Endothelial cell of umbilical vein (primary cell): ENCODE measurements at regions not wholly inside any gene's neighbourhood (a gene's known extent, or its start where the extent isn't known, plus 50 kb on each side); places are given as distances from the start of the nearest gene placed in this dataset.

ENCODE experiments used
- BruUV-seq: library from RNA; stranded (reverse); fragments of 400-500 nt; replicated peaks from 2 replicates; lab custom pipeline; 2021; lab: Mats Ljungman, UMichigan
- CTCF ChIA-PET: fragments of 300-600, 350-600 bp; sonication (Branson Sonifier 250); formaldehyde crosslinking; loops from one replicate; lab custom pipeline; 2021; ENCODE audit warnings: antibody characterized with exemption, inconsistent platforms; lab: Charles Lee
- POLR2A ChIA-PET: fragments of 300-600, 350-600 bp; sonication (Branson Sonifier 250); formaldehyde crosslinking; loops from one replicate; lab custom pipeline; 2021; ENCODE audit warnings: antibody characterized with exemption, inconsistent platforms; lab: Charles Lee
- DNase-seq: peaks from one replicate; pipeline ENCODE4 v3.0.0-alpha.2; 2011; ENCODE audit warnings: low read depth, low spot score
- FAIRE-seq: peaks from 2 replicates; lab custom pipeline; 2011; peaks lifted over from hg19 to GRCh38; lab: Jason Lieb, UNC
- H2AFZ ChIP-seq: 2 replicates; pipeline ENCODE4 v1.6.0; 2012; ENCODE audit warnings: low read depth, low read length, control low read depth, inconsistent platforms
- H3K27ac ChIP-seq: 2 replicates; pipeline ENCODE4 v1.5.1; 2011; ENCODE audit warnings: low read depth, mild to moderate bottlenecking, control low read depth, low read length, moderate library complexity; ENCODE audit not compliant: insufficient read depth
- H3K27me3 ChIP-seq, 2 experiments: 2 replicates each; pipeline versions ENCODE4 v1.6.0 to v1.6.1; 2011; ENCODE audit warnings: low read length in 2 of 2, mixed read lengths in 1 of 2; ENCODE audit not compliant: control insufficient read depth in 2 of 2, insufficient read depth in 2 of 2
- H3K36me3 ChIP-seq, 2 experiments: 2 replicates in 1 of 2; 3 replicates in 1 of 2; pipeline ENCODE4 v1.5.1; 2011; ENCODE audit warnings: low read length in 2 of 2, mild to moderate bottlenecking in 1 of 2, moderate library complexity in 1 of 2; ENCODE audit not compliant: control insufficient read depth in 2 of 2, insufficient read depth in 2 of 2; ENCODE audit errors: extremely low read depth in 1 of 2
- H3K4me1 ChIP-seq: 3 replicates; pipeline ENCODE4 v1.5.1; 2011; ENCODE audit warnings: mild to moderate bottlenecking, low read length; ENCODE audit not compliant: control insufficient read depth, insufficient read depth; ENCODE audit errors: extremely low read depth
- H3K4me2 ChIP-seq: 2 replicates; pipeline ENCODE4 v1.6.1; 2011; ENCODE audit warnings: low read length, control low read depth, mixed read lengths; ENCODE audit not compliant: insufficient read depth
- H3K4me3 ChIP-seq, 3 experiments: fragments of 200-600 bp in 1 of 3; sonication (generic), shearing (Covaris generic) in 1 of 3; replicated peaks in 1 of 3; 2 replicates each; pipeline ENCODE4 v1.5.1; 2011 to 2016; ENCODE audit warnings: control low read depth in 3 of 3, low read length in 3 of 3, mild to moderate bottlenecking in 2 of 3, inconsistent platforms in 1 of 3, low read depth in 1 of 3, moderate library complexity in 1 of 3; ENCODE audit not compliant: insufficient read depth in 1 of 3
- H3K79me2 ChIP-seq: 2 replicates; pipeline ENCODE4 v1.6.0; 2012; ENCODE audit warnings: low read length, inconsistent platforms; ENCODE audit not compliant: control insufficient read depth, insufficient read depth
- H3K9ac ChIP-seq: replicated peaks from 2 replicates; pipeline ENCODE3; 2011; ENCODE audit warnings: low read length, control low read depth; ENCODE audit not compliant: insufficient read depth; ENCODE audit errors: extremely low read depth
- H3K9me1 ChIP-seq: replicated peaks from 3 replicates; pipeline ENCODE4 v1.6.0; 2011; ENCODE audit warnings: mild to moderate bottlenecking, low read length; ENCODE audit not compliant: control insufficient read depth, insufficient read depth; ENCODE audit errors: extremely low read depth
- H3K9me3 ChIP-seq: replicated peaks from 2 replicates; pipeline ENCODE4 v1.5.1; 2012; ENCODE audit warnings: low read length, inconsistent platforms; ENCODE audit not compliant: control insufficient read depth, insufficient read depth
- H4K20me1 ChIP-seq: replicated peaks from 2 replicates; pipeline ENCODE3; 2011; ENCODE audit warnings: mild to moderate bottlenecking, low read length; ENCODE audit not compliant: control insufficient read depth, insufficient read depth; ENCODE audit errors: extremely low read depth
- CTCF ChIP-seq, 2 donors: IDR thresholded peaks; 1 replicate in 1 of 2; 2 replicates in 1 of 2; pipeline ENCODE4 v1.5.1; 2011; ENCODE audit warnings: low read length in 2 of 2, mild to moderate bottlenecking in 2 of 2, moderate library complexity in 2 of 2, control low read depth in 1 of 2, inconsistent platforms in 1 of 2, low read depth in 1 of 2; ENCODE audit not compliant: insufficient read depth in 1 of 2; ENCODE audit errors: extremely low read depth in 1 of 2
- EZH2 ChIP-seq: IDR thresholded peaks from 2 replicates; pipeline ENCODE4 v1.6.1; 2012; ENCODE audit warnings: borderline replicate concordance, low read depth, mild to moderate bottlenecking, moderate library complexity, low read length, inconsistent platforms; ENCODE audit not compliant: severe bottlenecking
- FOS ChIP-seq: IDR thresholded peaks from 2 replicates; pipeline ENCODE4 v1.6.1; 2011; ENCODE audit warnings: mild to moderate bottlenecking, low read length, moderate library complexity, borderline replicate concordance; ENCODE audit not compliant: insufficient read depth
- GATA2 ChIP-seq: IDR thresholded peaks from 2 replicates; pipeline ENCODE4 v1.7.0; 2011; ENCODE audit warnings: low read depth, mild to moderate bottlenecking, moderate library complexity, mixed read lengths, low read length; ENCODE audit not compliant: insufficient read length, insufficient read depth
- JUN ChIP-seq: IDR thresholded peaks from 2 replicates; pipeline ENCODE4 v1.6.1; 2011; ENCODE audit warnings: borderline replicate concordance, low read depth; ENCODE audit not compliant: insufficient read length, insufficient read depth
- MAX ChIP-seq: IDR thresholded peaks from 2 replicates; pipeline ENCODE4 v1.6.1; 2011; ENCODE audit not compliant: insufficient read depth, insufficient read length
- MYC ChIP-seq: IDR thresholded peaks from one replicate; pipeline ENCODE4 v1.6.1; 2011; ENCODE audit warnings: mild to moderate bottlenecking, low read depth, low read length
- POLR2A ChIP-seq: IDR thresholded peaks from 2 replicates; pipeline ENCODE4 v1.6.1; 2012; ENCODE audit warnings: low read depth, mild to moderate bottlenecking, control low read depth, low read length
- POLR2AphosphoS5 ChIP-seq: IDR thresholded peaks from 2 replicates; pipeline ENCODE4 v1.6.1; 2012; ENCODE audit warnings: low read depth, mild to moderate bottlenecking, control low read depth, low read length, moderate library complexity; ENCODE audit not compliant: insufficient read depth
- dilution Hi-C: fragments of 300-500 bp; cut with MboI; formaldehyde crosslinking; loops from one replicate; pipeline ENCODE4 v1.15.0; 2019; ENCODE audit warnings: low sequenced_read_pairs; ENCODE audit not compliant: extremely low pct_ligation_motif_present
- intact Hi-C: fragments of 100-400 bp; cut with micrococcal nuclease; formaldehyde crosslinking; loops from one replicate; pipeline ENCODE4 v1.10.0; 2022

DNA sequence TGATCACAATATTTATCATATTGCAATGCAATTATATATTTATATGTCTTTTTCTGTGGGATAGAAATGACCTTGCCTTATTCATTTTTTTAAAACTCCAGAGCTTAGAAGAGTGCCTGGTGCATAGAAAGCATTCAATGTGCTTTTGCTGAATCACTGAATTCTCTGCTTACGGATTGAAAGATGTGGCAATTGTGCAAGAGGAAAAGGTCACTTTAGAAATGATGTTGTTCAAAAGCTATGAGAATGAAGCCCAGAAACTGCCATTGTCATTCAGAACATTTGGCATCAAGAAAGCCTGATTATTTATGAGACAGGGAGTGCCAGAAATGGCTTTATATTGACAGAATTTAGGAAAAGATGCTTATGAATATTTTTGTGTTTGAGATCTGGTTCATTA, 678.6 kb upstream of the CDH2 start:
- no peak overlapping the region for H3K9ac ChIP-seq
- H3K9me3 ChIP-seq, result no peaks in the 10 kb centered on the region
- TF ChIP-seq FOS, result no peak
- TF ChIP-seq EZH2, result no peak
- TF ChIP-seq CTCF (IDR thresholded peaks at IDR 0.05; ENCODE audit: extremely low read depth in 1 of 2, insufficient read depth in 1 of 2, low read depth in 1 of 2, low read length in 2 of 2), result no peak
- no peak for TF ChIP-seq MAX
- no peak for TF ChIP-seq POLR2A
- no peak for TF ChIP-seq POLR2AphosphoS5
- no peak for TF ChIP-seq MYC
- TF ChIP-seq JUN, result no peak
- TF ChIP-seq GATA2, result no peak
- H3K9me1 ChIP-seq, result no peaks in the 10 kb centered on the region
- no peak for DNase-seq
- no peaks in the 10 kb centered on the region for H3K4me1 ChIP-seq
- no peaks in the 10 kb centered on the region for H3K79me2 ChIP-seq
- no peak overlapping the region for H3K4me3 ChIP-seq
- dilution Hi-C loops, result no loop called here
- no peaks in the 10 kb centered on the region for H3K36me3 ChIP-seq
- intact Hi-C loops, result no loop called here
- no peak overlapping the region for H2AFZ ChIP-seq
- H4K20me1 ChIP-seq, result no peaks in the 10 kb centered on the region
- no peak for FAIRE-seq
- no peaks in the 10 kb centered on the region for H3K27me3 ChIP-seq
- CTCF ChIA-PET, result interaction anchor here (1.2 to 2.0 kb wide), 3 partner anchors 14 to 169 kb away, joined by 4 read pairs; no protein-coding TSS in a partner anchor
- H3K27ac ChIP-seq, result no peak overlapping the region
- no peak overlapping the region for H3K4me2 ChIP-seq
- no TSS peak for BruUV-seq
- POLR2A ChIA-PET, result no interaction called here
